ENCODE measurements at regions not wholly inside any gene's neighbourhood (a gene's known extent, or its start where the extent isn't known, plus 50 kb on each side); places are given as distances from the start of the nearest gene placed in this dataset.

DNA sequence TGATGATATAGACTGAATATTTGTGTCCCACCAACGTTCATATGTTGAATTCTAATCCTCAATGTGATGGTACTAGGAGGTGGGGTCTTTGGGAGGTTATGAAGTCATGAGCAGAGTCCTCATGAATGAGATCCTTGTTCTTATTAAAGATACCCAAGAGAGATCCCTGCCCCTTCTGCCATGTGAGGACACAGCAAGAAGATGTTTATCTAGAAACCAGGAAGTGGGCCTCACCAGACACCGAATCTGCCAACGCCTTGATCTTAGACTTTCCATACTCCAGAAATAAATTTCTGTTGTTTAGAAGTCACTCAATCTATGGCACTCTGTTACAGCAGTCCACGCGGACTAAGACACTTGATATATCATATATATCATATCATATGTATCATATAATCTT, 67.7 kb upstream of the GCM1 start:
- no peak for DNase-seq (ENCODE audit: low read depth, low spot score)
- Histone ChIP-seq H3K4me3 (ENCODE audit: low read depth, low read length) (no peak overlapping the region), H3K27me3 (ENCODE audit: control insufficient read depth, insufficient read depth, low read length) (no peaks in the 10 kb centered on the region), H3K9me3 (ENCODE audit: control insufficient read depth, insufficient read depth, low read length) (no peaks in the 10 kb centered on the region), H3K27ac (ENCODE audit: low read depth, low read length) (no peak overlapping the region)
- TF ChIP-seq, protein P1, sequence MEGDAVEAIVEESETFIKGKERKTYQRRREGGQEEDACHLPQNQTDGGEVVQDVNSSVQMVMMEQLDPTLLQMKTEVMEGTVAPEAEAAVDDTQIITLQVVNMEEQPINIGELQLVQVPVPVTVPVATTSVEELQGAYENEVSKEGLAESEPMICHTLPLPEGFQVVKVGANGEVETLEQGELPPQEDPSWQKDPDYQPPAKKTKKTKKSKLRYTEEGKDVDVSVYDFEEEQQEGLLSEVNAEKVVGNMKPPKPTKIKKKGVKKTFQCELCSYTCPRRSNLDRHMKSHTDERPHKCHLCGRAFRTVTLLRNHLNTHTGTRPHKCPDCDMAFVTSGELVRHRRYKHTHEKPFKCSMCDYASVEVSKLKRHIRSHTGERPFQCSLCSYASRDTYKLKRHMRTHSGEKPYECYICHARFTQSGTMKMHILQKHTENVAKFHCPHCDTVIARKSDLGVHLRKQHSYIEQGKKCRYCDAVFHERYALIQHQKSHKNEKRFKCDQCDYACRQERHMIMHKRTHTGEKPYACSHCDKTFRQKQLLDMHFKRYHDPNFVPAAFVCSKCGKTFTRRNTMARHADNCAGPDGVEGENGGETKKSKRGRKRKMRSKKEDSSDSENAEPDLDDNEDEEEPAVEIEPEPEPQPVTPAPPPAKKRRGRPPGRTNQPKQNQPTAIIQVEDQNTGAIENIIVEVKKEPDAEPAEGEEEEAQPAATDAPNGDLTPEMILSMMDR (IDR thresholded peaks at IDR 0.05; ENCODE audit: low read depth, low read length): no peak
- ChIA-PET POLR2A (no interaction called here), CTCF (no interaction called here)

DNA sequence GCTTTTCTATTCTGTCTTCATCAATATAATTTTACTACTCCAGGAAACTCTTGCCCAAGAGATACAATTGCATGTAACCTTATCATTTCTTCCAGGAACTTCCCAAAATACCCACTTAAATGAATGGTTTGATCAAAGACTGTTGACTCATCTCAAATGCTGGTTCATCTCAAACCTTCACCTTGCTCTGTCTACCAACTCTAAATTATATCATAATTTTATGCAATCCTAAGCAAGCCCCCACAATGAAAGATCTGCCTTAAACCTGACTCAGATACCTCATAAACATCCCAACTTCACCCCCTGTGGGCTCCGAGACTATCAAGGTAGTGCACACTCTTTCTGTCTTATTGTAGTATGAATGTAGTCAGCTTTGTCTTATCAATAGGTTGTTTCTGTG, 65.5 kb upstream of the GCM1 start:
- CTCF ChIA-PET: no interaction called here
- TF ChIP-seq, protein P1 (IDR thresholded peaks at IDR 0.05; ENCODE audit: low read depth, low read length): no peak
- POLR2A ChIA-PET: no interaction called here

DNA sequence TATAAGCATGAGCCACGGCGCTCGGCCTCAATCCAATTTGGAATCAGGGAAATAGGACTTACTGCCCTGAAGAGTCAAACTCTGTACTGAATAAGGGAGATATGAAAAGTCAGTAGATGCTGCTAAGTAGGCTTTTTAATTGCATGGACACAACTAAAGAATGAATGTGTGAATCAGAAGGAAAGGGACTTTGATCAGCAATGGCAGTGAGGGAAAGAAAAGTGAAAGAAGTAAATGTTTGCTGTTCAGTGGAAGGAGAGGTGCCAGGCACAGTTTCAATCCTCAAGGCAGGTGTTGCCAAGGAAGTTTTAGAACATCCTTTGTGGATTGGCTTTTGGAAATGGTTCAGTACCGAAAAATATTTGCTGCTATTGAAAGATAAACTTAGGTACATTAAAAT, 62.2 kb upstream of the GCM1 start:
- POLR2A ChIA-PET: no interaction called here
- H3K4me3 ChIP-seq (ENCODE audit: low read depth, low read length): no peak overlapping the region
- CTCF ChIA-PET: no interaction called here
- no peaks in the 10 kb centered on the region for H3K27me3 ChIP-seq (ENCODE audit: control insufficient read depth, insufficient read depth, low read length)
- TF ChIP-seq, protein P1 (IDR thresholded peaks at IDR 0.05; ENCODE audit: low read depth, low read length): no peak
- DNase-seq (ENCODE audit: low read depth, low spot score): no peak
- no peak overlapping the region for H3K27ac ChIP-seq (ENCODE audit: low read depth, low read length)
- H3K9me3 ChIP-seq (ENCODE audit: control insufficient read depth, insufficient read depth, low read length): no peaks in the 10 kb centered on the region

More for the DNA sequence above, 65.5 kb upstream of the GCM1 start:
- H3K9me3 ChIP-seq (ENCODE audit: control insufficient read depth, insufficient read depth, low read length): no peaks in the 10 kb centered on the region
- H3K4me3 ChIP-seq (ENCODE audit: low read depth, low read length): no peak overlapping the region
- no peaks in the 10 kb centered on the region for H3K27me3 ChIP-seq (ENCODE audit: control insufficient read depth, insufficient read depth, low read length)
- no peak for DNase-seq (ENCODE audit: low read depth, low spot score)
- H3K27ac ChIP-seq (ENCODE audit: low read depth, low read length): no peak overlapping the region

DNA sequence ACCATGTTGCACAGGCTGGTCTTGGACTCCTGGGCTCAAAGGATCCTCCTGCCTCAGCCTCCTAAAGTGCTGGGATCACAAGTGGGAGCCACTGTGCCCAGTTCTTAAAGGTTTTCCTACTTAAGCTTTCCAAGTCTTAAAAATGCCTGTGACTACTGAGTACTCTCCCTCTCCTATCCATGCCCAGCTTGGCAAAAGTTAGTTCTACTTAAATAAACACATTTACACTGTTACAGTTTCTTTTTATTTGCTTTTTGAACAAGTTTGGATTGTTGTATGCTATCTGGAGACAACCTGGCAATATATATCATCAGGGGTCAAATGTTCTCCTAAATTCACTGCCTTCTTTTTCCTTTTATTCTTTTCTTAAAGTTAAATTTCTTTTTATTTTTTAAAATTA, 61.0 kb upstream of the GCM1 start:
- TF ChIP-seq, protein P1 (IDR thresholded peaks at IDR 0.05; ENCODE audit: low read depth, low read length): no peak
- CTCF ChIA-PET: no interaction called here
- POLR2A ChIA-PET: no interaction called here
- Histone ChIP-seq H3K9me3 (ENCODE audit: control insufficient read depth, insufficient read depth, low read length) (no peaks in the 10 kb centered on the region), H3K4me3 (ENCODE audit: low read depth, low read length) (no peak overlapping the region), H3K27ac (ENCODE audit: low read depth, low read length) (no peak overlapping the region), H3K27me3 (ENCODE audit: control insufficient read depth, insufficient read depth, low read length) (no peaks in the 10 kb centered on the region)
- DNase-seq (ENCODE audit: low read depth, low spot score): no peak

DNA sequence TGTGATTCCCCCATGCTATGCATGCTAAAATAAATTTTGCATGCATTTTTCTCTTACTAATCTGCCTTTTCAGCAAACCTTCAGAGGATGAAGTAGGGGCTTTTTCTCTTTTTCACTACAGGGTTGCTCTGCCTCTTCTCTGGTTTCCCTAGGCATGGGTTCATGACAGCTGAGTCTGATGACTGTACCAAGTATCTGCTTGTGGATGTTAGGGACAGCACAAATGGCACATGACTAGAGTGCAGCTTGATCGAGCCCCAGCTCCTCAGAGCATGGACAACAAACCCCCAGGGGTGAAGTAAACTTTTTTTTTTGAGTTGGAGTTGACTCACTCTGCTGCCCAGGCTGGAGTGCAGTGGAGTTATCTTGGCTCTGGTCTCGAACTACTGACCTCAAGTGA, 57.1 kb upstream of the GCM1 start:
- no peaks in the 10 kb centered on the region for H3K9me3 ChIP-seq (ENCODE audit: control insufficient read depth, insufficient read depth, low read length)
- H3K27me3 ChIP-seq (ENCODE audit: control insufficient read depth, insufficient read depth, low read length): no peaks in the 10 kb centered on the region
- no peak for DNase-seq (ENCODE audit: low read depth, low spot score)
- H3K27ac ChIP-seq (ENCODE audit: low read depth, low read length): no peak overlapping the region
- no peak overlapping the region for H3K4me3 ChIP-seq (ENCODE audit: low read depth, low read length)
- ChIA-PET CTCF (no interaction called here), POLR2A (no interaction called here)
- TF ChIP-seq, protein P1 (IDR thresholded peaks at IDR 0.05; ENCODE audit: low read depth, low read length): no peak
